PFSK-1 (cell line): ENCODE measurements at regions not wholly inside any gene's neighbourhood (a gene's known extent, or its start where the extent isn't known, plus 50 kb on each side); places are given as distances from the start of the nearest gene placed in this dataset.
A peak's percentile ranks its signal among the peaks of the same experiment; 100 is the strongest.

Experiments
- FOXP2 ChIP-seq: optimal IDR thresholded peaks from 2 replicates; pipeline ENCODE3; 2011; ENCODE audit warnings: borderline replicate concordance, control low read depth, inconsistent platforms; ENCODE audit not compliant: insufficient read depth; ENCODE audit errors: extremely low read length, extremely low read depth
- POLR2AphosphoS5 ChIP-seq: IDR thresholded peaks from 2 replicates; pipeline ENCODE4 v1.6.1; 2012; ENCODE audit warnings: low read depth, mild to moderate bottlenecking, control low read depth, low read length, moderate library complexity
- SIN3A ChIP-seq: IDR thresholded peaks from 2 replicates; pipeline ENCODE4 v1.6.1; 2012; ENCODE audit warnings: mild to moderate bottlenecking, low read length, moderate library complexity, borderline replicate concordance; ENCODE audit not compliant: insufficient read depth
- TAF1 ChIP-seq: IDR thresholded peaks from 2 replicates; pipeline ENCODE4 v1.6.1; 2012; ENCODE audit warnings: low read length, control low read depth, borderline replicate concordance; ENCODE audit not compliant: insufficient read depth
- TF ChIP-seq, protein P1 (sequence below), 2 experiments: IDR thresholded peaks; 2 replicates each; pipeline versions ENCODE4 v1.6.1 to v1.8.0; 2011 to 2012; ENCODE audit warnings: low read depth in 2 of 2, low read length in 2 of 2, control low read depth in 1 of 2, inconsistent platforms in 1 of 2, mild to moderate bottlenecking in 1 of 2, moderate library complexity in 1 of 2; ENCODE audit not compliant: insufficient read depth in 1 of 2

DNA sequence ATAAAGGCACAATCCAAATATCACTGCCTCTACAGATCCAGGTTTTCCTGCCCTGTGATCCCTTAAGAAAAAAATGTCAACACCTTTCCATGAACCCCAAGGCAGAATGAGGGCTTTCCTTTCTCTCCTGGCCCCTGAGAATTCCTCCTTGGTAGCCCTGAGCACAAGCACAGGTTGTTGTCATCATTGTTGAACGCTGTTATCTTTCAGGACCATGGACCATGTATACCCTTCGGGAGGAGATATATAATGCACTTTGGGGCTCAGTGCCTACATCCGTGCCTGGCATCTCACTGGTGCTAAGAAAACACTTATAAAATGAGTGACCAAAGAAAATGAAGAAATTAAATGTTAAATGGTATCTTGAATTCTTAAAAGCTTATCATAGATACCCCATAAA is 296.2 kb downstream of the SETD4 start:
- TF ChIP-seq POLR2AphosphoS5 (no peak), TAF1 (no peak), SIN3A (no peak), FOXP2 (no peak)
- TF ChIP-seq, protein P1, sequence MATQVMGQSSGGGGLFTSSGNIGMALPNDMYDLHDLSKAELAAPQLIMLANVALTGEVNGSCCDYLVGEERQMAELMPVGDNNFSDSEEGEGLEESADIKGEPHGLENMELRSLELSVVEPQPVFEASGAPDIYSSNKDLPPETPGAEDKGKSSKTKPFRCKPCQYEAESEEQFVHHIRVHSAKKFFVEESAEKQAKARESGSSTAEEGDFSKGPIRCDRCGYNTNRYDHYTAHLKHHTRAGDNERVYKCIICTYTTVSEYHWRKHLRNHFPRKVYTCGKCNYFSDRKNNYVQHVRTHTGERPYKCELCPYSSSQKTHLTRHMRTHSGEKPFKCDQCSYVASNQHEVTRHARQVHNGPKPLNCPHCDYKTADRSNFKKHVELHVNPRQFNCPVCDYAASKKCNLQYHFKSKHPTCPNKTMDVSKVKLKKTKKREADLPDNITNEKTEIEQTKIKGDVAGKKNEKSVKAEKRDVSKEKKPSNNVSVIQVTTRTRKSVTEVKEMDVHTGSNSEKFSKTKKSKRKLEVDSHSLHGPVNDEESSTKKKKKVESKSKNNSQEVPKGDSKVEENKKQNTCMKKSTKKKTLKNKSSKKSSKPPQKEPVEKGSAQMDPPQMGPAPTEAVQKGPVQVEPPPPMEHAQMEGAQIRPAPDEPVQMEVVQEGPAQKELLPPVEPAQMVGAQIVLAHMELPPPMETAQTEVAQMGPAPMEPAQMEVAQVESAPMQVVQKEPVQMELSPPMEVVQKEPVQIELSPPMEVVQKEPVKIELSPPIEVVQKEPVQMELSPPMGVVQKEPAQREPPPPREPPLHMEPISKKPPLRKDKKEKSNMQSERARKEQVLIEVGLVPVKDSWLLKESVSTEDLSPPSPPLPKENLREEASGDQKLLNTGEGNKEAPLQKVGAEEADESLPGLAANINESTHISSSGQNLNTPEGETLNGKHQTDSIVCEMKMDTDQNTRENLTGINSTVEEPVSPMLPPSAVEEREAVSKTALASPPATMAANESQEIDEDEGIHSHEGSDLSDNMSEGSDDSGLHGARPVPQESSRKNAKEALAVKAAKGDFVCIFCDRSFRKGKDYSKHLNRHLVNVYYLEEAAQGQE (IDR thresholded peaks at IDR 0.05; ENCODE audit: insufficient read depth in 1 of 2, low read depth in 2 of 2, low read length in 2 of 2): peak in 1 of 2 experiments; percentile 67; a peak in 1 of 4 replicates
